Sigmoid colon (tissue), 6 donors: ENCODE measurements at regions not wholly inside any gene's neighbourhood (a gene's known extent, or its start where the extent isn't known, plus 50 kb on each side); places are given as distances from the start of the nearest gene placed in this dataset.
A peak's percentile ranks its signal among the peaks of the same experiment; 100 is the strongest.

ENCODE experiments used
- DNase-seq: peaks from one replicate; pipeline ENCODE4 v3.0.0-alpha.2; 2019
- H3K27ac ChIP-seq, 4 donors: fragments of 200-600 bp; sonication (generic); one replicate each; pipeline ENCODE4 v1.5.1; 2016 to 2019; ENCODE audit warnings: mild to moderate bottlenecking in 1 of 4
- H3K27me3 ChIP-seq, 3 donors: fragments of 200-600 bp; sonication (generic); one replicate each; pipeline ENCODE4 v1.5.1; 2019; ENCODE audit warnings: mild to moderate bottlenecking in 1 of 3
- H3K36me3 ChIP-seq, 4 donors: fragments of 200-600 bp; sonication (generic); one replicate each; pipeline ENCODE4 v1.5.1; 2016 to 2019
- H3K4me1 ChIP-seq, 4 donors: fragments of 200-600 bp; sonication (generic); one replicate each; pipeline ENCODE4 v1.5.1; 2017 to 2019
- H3K4me3 ChIP-seq, 4 donors: fragments of 200-600 bp; sonication (generic); one replicate each; pipeline ENCODE4 v1.5.1; 2017 to 2019; ENCODE audit warnings: mild to moderate bottlenecking in 2 of 4, moderate library complexity in 1 of 4
- H3K9me3 ChIP-seq, 4 donors: fragments of 200-600 bp in 3 of 4; sonication (generic) in 3 of 4; one replicate each; pipeline versions ENCODE4 v1.5.1 to v1.6.1; 2013 to 2019
- EP300 ChIP-seq, 4 donors: sonication (generic); formaldehyde crosslinking; IDR thresholded peaks; one replicate each; pipeline ENCODE4 v1.6.1; 2017; ENCODE audit warnings: antibody characterized with exemption in 4 of 4
- POLR2A ChIP-seq, 2 donors: fragments of 450-650 bp; IDR thresholded peaks; one replicate each; pipeline ENCODE4 v1.6.1; 2016; ENCODE audit warnings: antibody characterized with exemption in 2 of 2, mild to moderate bottlenecking in 2 of 2, moderate library complexity in 2 of 2
- POLR2AphosphoS5 ChIP-seq, 4 donors: sonication (generic); formaldehyde crosslinking; IDR thresholded peaks; one replicate each; pipeline ENCODE4 v1.6.1; 2017; ENCODE audit warnings: antibody characterized with exemption in 4 of 4
- WGBS, 2 donors: extraction: QIAGEN DNeasy Blood & Tissue Kit; methylation state at CpG; one replicate each; pipeline ENCODE4 v1.1.7; 2013; 5-methylcytosine and 5-hydroxymethylcytosine counted together
- intact Hi-C: fragments of 100-400 bp; cut with DNase I; formaldehyde crosslinking; loops from one replicate; pipeline ENCODE4 v1.15.1; 2023
- TF ChIP-seq, protein P1 (sequence below), 4 experiments: fragments of 450-650 bp in 3 of 4; fragments of 200-600 bp in 1 of 4; IDR thresholded peaks; one replicate each; pipeline ENCODE4 v1.5.1; 2016 to 2019; ENCODE audit warnings: antibody characterized with exemption in 4 of 4, mild to moderate bottlenecking in 3 of 4, moderate library complexity in 2 of 4
- donor health status: healthy with polysubstance abuse.
- donor health status: healthy.

- Histone ChIP-seq H3K4me3 (no peak overlapping the region), H3K9me3 (peaks cover 0 to under 1% (median 0%) of the 10 kb centered on the region in 4 donors), H3K4me1 (no peaks in the 10 kb centered on the region), H3K27me3 (no peaks in the 10 kb centered on the region), H3K36me3 (no peaks in the 10 kb centered on the region), H3K27ac (peak overlapping the region in 1 of 4 donors; percentile 22)
- intact Hi-C loops = no loop called here
- WGBS, 2 donors = 78 to 84% methylated on average over 24 of the region's 24 CpGs
- TF ChIP-seq POLR2AphosphoS5 (IDR thresholded peaks at IDR 0.05) = no peak
- TF ChIP-seq POLR2A (IDR thresholded peaks at IDR 0.05) = no peak
- TF ChIP-seq EP300 (IDR thresholded peaks at IDR 0.05) = no peak
- TF ChIP-seq, protein P1, sequence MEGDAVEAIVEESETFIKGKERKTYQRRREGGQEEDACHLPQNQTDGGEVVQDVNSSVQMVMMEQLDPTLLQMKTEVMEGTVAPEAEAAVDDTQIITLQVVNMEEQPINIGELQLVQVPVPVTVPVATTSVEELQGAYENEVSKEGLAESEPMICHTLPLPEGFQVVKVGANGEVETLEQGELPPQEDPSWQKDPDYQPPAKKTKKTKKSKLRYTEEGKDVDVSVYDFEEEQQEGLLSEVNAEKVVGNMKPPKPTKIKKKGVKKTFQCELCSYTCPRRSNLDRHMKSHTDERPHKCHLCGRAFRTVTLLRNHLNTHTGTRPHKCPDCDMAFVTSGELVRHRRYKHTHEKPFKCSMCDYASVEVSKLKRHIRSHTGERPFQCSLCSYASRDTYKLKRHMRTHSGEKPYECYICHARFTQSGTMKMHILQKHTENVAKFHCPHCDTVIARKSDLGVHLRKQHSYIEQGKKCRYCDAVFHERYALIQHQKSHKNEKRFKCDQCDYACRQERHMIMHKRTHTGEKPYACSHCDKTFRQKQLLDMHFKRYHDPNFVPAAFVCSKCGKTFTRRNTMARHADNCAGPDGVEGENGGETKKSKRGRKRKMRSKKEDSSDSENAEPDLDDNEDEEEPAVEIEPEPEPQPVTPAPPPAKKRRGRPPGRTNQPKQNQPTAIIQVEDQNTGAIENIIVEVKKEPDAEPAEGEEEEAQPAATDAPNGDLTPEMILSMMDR (IDR thresholded peaks at IDR 0.05) = no peak
- no peak for DNase-seq
Measured at GRCh38 chr2:240339411-240340360, 95.8 kb upstream of the GPC1 start.

DNA sequence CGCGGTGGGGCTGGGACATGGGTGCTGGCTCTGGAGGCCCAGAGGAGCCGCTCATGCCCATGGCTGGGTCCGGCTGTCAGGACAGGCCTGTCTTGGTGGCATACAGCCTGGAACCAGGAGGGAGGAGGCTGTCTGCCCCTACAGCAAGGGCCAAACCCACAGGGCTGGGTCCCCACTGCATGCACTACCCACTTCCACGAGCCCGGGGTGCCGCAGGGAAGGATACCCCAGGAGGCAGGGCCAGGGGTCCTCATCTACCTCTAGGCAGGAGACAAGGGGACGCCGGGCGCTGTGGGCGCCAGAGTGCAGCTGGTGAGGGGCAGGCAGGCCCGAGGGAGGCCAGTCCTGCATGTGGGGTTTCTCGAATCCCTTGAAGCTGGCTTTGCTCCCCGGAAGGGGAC, 95.1 kb upstream of the GPC1 start:
- no peak for TF ChIP-seq POLR2A (IDR thresholded peaks at IDR 0.05)
- TF ChIP-seq EP300 (IDR thresholded peaks at IDR 0.05) = no peak
- no peak for DNase-seq
- Histone ChIP-seq H3K4me3 (no peak overlapping the region), H3K4me1 (no peaks in the 10 kb centered on the region), H3K9me3 (peaks cover 0 to 6% (median 0%) of the 10 kb centered on the region in 4 donors), H3K27me3 (no peaks in the 10 kb centered on the region), H3K27ac (peak overlapping the region in 1 of 4 donors; percentile 22), H3K36me3 (no peaks in the 10 kb centered on the region)
- intact Hi-C loops = no loop called here
- 90 to 91% methylated on average over 14 of the region's 14 CpGs for WGBS, 2 donors

DNA sequence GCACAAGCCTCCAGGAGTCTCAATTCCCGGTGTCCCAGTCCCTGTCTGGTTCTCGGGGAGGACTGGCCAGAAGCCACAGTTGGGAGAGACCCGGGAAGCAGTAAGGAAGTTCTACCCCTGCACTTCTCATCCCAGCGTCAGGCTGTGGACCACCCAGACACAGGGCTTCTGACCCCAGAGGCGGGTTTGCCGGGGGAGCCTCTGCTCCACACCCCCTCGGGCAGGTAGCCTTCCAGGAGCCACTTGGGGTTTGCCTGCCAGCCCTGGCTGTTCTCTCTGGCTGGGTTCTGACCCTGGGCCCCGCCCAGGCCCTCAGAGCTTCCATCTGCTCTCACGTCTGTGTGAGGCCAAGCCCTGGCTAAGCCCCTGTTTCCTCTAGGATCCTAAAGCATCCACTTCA, 94.4 kb upstream of the GPC1 start:
- Histone ChIP-seq H3K9me3 (peaks cover 0 to 6% (median 0%) of the 10 kb centered on the region in 4 donors), H3K27me3 (no peaks in the 10 kb centered on the region), H3K27ac (peak overlapping the region in 1 of 4 donors; percentile 22), H3K4me1 (no peaks in the 10 kb centered on the region), H3K4me3 (no peak overlapping the region), H3K36me3 (no peaks in the 10 kb centered on the region)
- WGBS, 2 donors = 47 to 56% methylated on average over 9 of the region's 9 CpGs
- TF ChIP-seq EP300 (IDR thresholded peaks at IDR 0.05) (no peak), POLR2AphosphoS5 (IDR thresholded peaks at IDR 0.05) (no peak), POLR2A (IDR thresholded peaks at IDR 0.05) (no peak)
- TF ChIP-seq, protein P1 (IDR thresholded peaks at IDR 0.05) = no peak
- intact Hi-C loops = no loop called here
- DNase-seq = no peak

DNA sequence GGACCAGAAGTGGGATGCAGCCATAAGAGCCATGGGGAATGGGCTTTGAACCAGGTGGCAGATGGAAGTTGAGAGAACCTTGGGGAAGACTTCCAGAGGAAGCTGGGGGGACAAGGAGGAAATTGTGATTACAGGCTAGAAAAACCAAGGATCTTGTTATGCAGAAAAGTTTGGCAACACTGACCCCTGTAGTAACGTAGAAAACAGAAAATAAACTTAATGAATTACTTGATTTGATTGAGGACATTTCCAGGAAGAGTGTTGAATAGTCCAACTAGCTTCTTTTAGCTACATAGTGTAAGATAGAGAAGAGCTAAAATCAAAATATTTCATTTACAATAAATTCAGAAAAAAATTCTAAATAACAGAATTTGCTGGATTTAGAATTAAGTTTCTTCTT, 91.9 kb upstream of the GPC1 start:
- Histone ChIP-seq H3K27ac (no peak overlapping the region), H3K4me1 (no peaks in the 10 kb centered on the region), H3K36me3 (no peaks in the 10 kb centered on the region), H3K9me3 (peaks cover 0 to 6% (median 0%) of the 10 kb centered on the region in 4 donors), H3K4me3 (no peak overlapping the region), H3K27me3 (no peaks in the 10 kb centered on the region)
- intact Hi-C loops = no loop called here
- DNase-seq = no peak
- TF ChIP-seq POLR2A (IDR thresholded peaks at IDR 0.05) (no peak), EP300 (IDR thresholded peaks at IDR 0.05) (no peak), POLR2AphosphoS5 (IDR thresholded peaks at IDR 0.05) (no peak)
- TF ChIP-seq, protein P1 (IDR thresholded peaks at IDR 0.05) = no peak
- 31 to 51% methylated on average over 1 of the region's 1 CpG for WGBS, 2 donors

DNA sequence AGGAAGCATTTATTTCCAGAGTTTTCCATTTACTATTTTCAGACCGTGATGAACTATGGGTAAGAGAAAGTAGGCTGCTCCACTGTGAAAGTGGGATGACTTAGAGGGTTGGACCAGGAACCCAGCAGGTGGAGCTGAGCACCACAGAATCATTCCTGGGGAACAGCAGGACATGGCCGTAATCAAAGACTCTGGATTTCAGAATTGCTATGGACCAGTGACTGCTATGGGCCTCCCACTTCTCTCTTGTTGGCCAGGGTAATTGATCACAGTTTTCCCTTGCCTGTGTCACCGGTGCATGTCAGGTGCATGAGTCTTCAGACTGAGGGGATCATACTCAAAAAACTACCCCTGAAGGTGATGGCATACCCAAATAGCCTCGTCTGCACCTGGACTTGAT, 90.6 kb upstream of the GPC1 start:
- DNase-seq = no peak
- 81 to 86% methylated on average over 4 of the region's 4 CpGs for WGBS, 2 donors
- Histone ChIP-seq H3K4me1 (no peaks in the 10 kb centered on the region), H3K27ac (no peak overlapping the region), H3K36me3 (no peaks in the 10 kb centered on the region), H3K9me3 (peaks cover 0 to 6% (median 0%) of the 10 kb centered on the region in 4 donors), H3K4me3 (no peak overlapping the region), H3K27me3 (no peaks in the 10 kb centered on the region)
- TF ChIP-seq POLR2AphosphoS5 (IDR thresholded peaks at IDR 0.05) (no peak), EP300 (IDR thresholded peaks at IDR 0.05) (no peak), POLR2A (IDR thresholded peaks at IDR 0.05) (no peak)
- TF ChIP-seq, protein P1 (IDR thresholded peaks at IDR 0.05) = no peak
- intact Hi-C loops = no loop called here
